Neural progenitor cell (in vitro differentiated cells): ENCODE measurements at regions not wholly inside any gene's neighbourhood (a gene's known extent, or its start where the extent isn't known, plus 50 kb on each side); places are given as distances from the start of the nearest gene placed in this dataset.

ENCODE experiments used
- DNase-seq: peaks from one replicate; pipeline ENCODE4 v3.0.0-alpha.2; 2016; ENCODE audit warnings: low spot score
- H2AFZ ChIP-seq: fragments of 200-600 bp; sonication (generic); replicated peaks from 2 replicates; pipeline ENCODE4 v1.6.1; 2016; ENCODE audit warnings: antibody characterized with exemption
- H3F3A ChIP-seq: fragments of 200-600 bp; sonication (generic); 2 replicates; pipeline ENCODE4 v1.6.1; 2016; ENCODE audit warnings: antibody characterized with exemption, low read depth
- H3K27ac ChIP-seq: fragments of 200-600 bp; sonication (generic); 2 replicates; pipeline ENCODE4 v1.5.1; 2016; ENCODE audit warnings: mild to moderate bottlenecking
- H3K27me3 ChIP-seq: fragments of 200-600 bp; sonication (generic); 2 replicates; pipeline ENCODE4 v1.6.1; 2016; ENCODE audit warnings: mild to moderate bottlenecking, moderate library complexity
- H3K36me3 ChIP-seq: fragments of 200-600 bp; sonication (generic); 2 replicates; pipeline ENCODE4 v1.5.1; 2016
- H3K4me1 ChIP-seq: fragments of 200-600 bp; sonication (generic); 2 replicates; pipeline ENCODE4 v1.6.1; 2016; ENCODE audit warnings: mixed run types
- H3K4me2 ChIP-seq: fragments of 200-600 bp; sonication (generic); 2 replicates; pipeline ENCODE4 v1.6.1; 2016
- H3K4me3 ChIP-seq: fragments of 200-600 bp; sonication (generic); 2 replicates; pipeline ENCODE4 v1.5.1; 2016
- H3K79me2 ChIP-seq: fragments of 200-600 bp; sonication (generic); 2 replicates; pipeline ENCODE4 v1.6.1; 2016; ENCODE audit warnings: low read depth
- H3K9ac ChIP-seq: fragments of 200-600 bp; sonication (generic); 2 replicates; pipeline ENCODE4 v1.6.1; 2016
- H3K9me3 ChIP-seq: fragments of 200-600 bp; sonication (generic); 2 replicates; pipeline ENCODE4 v1.5.1; 2016; ENCODE audit warnings: low read depth
- H4K20me1 ChIP-seq: fragments of 200-600 bp; sonication (generic); 2 replicates; pipeline ENCODE4 v1.6.1; 2016; ENCODE audit warnings: low read depth
- H3K27ac Mint-ChIP-seq: 3 replicates; pipeline ENCODE4 v1.8.0; 2021; ENCODE audit warnings: mixed read lengths
- H3K27me3 Mint-ChIP-seq: 2 replicates; pipeline ENCODE4 v1.8.0; 2022; ENCODE audit warnings: low read depth, mild to moderate bottlenecking, inconsistent platforms, moderate library complexity, mixed read lengths; ENCODE audit not compliant: insufficient read depth
- H3K36me3 Mint-ChIP-seq: 3 replicates; pipeline ENCODE4 v1.8.0; 2021; ENCODE audit warnings: mixed read lengths
- H3K4me1 Mint-ChIP-seq: 3 replicates; pipeline ENCODE4 v1.8.0; 2021; ENCODE audit warnings: mixed read lengths
- H3K4me3 Mint-ChIP-seq: 3 replicates; pipeline ENCODE4 v1.8.0; 2021; ENCODE audit warnings: mild to moderate bottlenecking, moderate library complexity, mixed read lengths
- H3K9me3 Mint-ChIP-seq: 3 replicates; pipeline ENCODE4 v1.8.0; 2020; ENCODE audit warnings: mixed read lengths
- CTCF ChIP-seq: fragments of 200-600 bp; sonication (generic); IDR thresholded peaks from 2 replicates; pipeline ENCODE4 v1.5.1; 2017; ENCODE audit warnings: antibody characterized with exemption, mild to moderate bottlenecking
- EZH2 ChIP-seq: fragments of 200-600 bp; sonication (generic); IDR thresholded peaks from 2 replicates; pipeline ENCODE4 v1.6.1; 2017; ENCODE audit warnings: antibody characterized with exemption, mild to moderate bottlenecking, moderate library complexity
- EZH2phosphoT487 ChIP-seq: fragments of 200-600 bp; sonication (generic); IDR thresholded peaks from 2 replicates; pipeline ENCODE4 v1.6.1; 2017; ENCODE audit warnings: antibody characterized with exemption

GRCh38 chr2:136402281-136402680, 284.3 kb upstream of the CXCR4 start:
- Histone ChIP-seq H3K27ac (no peak overlapping the region), H2AFZ (no peak overlapping the region), H3K4me1 (peaks cover 2% of the 10 kb centered on the region), H3K4me2 (no peak overlapping the region), H3K9me3 (no peaks in the 10 kb centered on the region), H3K36me3 (no peaks in the 10 kb centered on the region), H3K79me2 (no peaks in the 10 kb centered on the region), H4K20me1 (no peaks in the 10 kb centered on the region), H3F3A (no peaks in the 10 kb centered on the region), H3K9ac (no peak overlapping the region), H3K4me3 (no peak overlapping the region), H3K27me3 (no peaks in the 10 kb centered on the region)
- Mint-ChIP-seq H3K9me3 (no peaks in the 10 kb centered on the region), H3K27ac (no peak overlapping the region), H3K36me3 (no peaks in the 10 kb centered on the region), H3K27me3 (peaks cover 8% of the 10 kb centered on the region), H3K4me1 (no peaks in the 10 kb centered on the region), H3K4me3 (no peak overlapping the region)
- TF ChIP-seq EZH2phosphoT487 (no peak), EZH2 (no peak), CTCF (no peak)
- no peak for DNase-seq

- no peak overlapping the region for H3K9ac ChIP-seq
- H2AFZ ChIP-seq = no peak overlapping the region
- H3K4me1 Mint-ChIP-seq = no peaks in the 10 kb centered on the region
- no peak overlapping the region for H3K27ac Mint-ChIP-seq
- H3K27me3 Mint-ChIP-seq = peaks cover 7% of the 10 kb centered on the region
- H4K20me1 ChIP-seq = no peaks in the 10 kb centered on the region
- no peaks in the 10 kb centered on the region for H3K27me3 ChIP-seq
- no peaks in the 10 kb centered on the region for H3K4me1 ChIP-seq
- H3K9me3 ChIP-seq = no peaks in the 10 kb centered on the region
- no peak overlapping the region for H3K27ac ChIP-seq
- H3F3A ChIP-seq = no peaks in the 10 kb centered on the region
- no peak overlapping the region for H3K4me3 Mint-ChIP-seq
- TF ChIP-seq CTCF (no peak), EZH2phosphoT487 (no peak), EZH2 (no peak)
- DNase-seq = no peak
- H3K36me3 ChIP-seq = no peaks in the 10 kb centered on the region
- no peaks in the 10 kb centered on the region for H3K9me3 Mint-ChIP-seq
- no peaks in the 10 kb centered on the region for H3K36me3 Mint-ChIP-seq
- no peaks in the 10 kb centered on the region for H3K79me2 ChIP-seq
- H3K4me2 ChIP-seq = no peak overlapping the region
- H3K4me3 ChIP-seq = no peak overlapping the region
These were observed 281.8 kb upstream of the CXCR4 start for GRCh38 chr2:136399667-136400289.

GRCh38 chr2:136395582-136395981, 277.6 kb upstream of the CXCR4 start:
- Mint-ChIP-seq H3K4me1 (no peaks in the 10 kb centered on the region), H3K36me3 (no peaks in the 10 kb centered on the region), H3K9me3 (no peaks in the 10 kb centered on the region), H3K27me3 (peaks cover 8% of the 10 kb centered on the region), H3K27ac (no peak overlapping the region), H3K4me3 (no peak overlapping the region)
- Histone ChIP-seq H3K4me2 (no peak overlapping the region), H3K36me3 (no peaks in the 10 kb centered on the region), H3K4me1 (no peaks in the 10 kb centered on the region), H4K20me1 (no peaks in the 10 kb centered on the region), H3K79me2 (no peaks in the 10 kb centered on the region), H3K27me3 (no peaks in the 10 kb centered on the region), H3K9me3 (no peaks in the 10 kb centered on the region), H2AFZ (no peak overlapping the region), H3K9ac (no peak overlapping the region), H3K4me3 (no peak overlapping the region), H3K27ac (no peak overlapping the region), H3F3A (no peaks in the 10 kb centered on the region)
- TF ChIP-seq EZH2 = no peak
- TF ChIP-seq EZH2phosphoT487 = no peak
- no peak for TF ChIP-seq CTCF
- no peak for DNase-seq
